ENCODE measurements at regions not wholly inside any gene's neighbourhood (a gene's known extent, or its start where the extent isn't known, plus 50 kb on each side); places are given as distances from the start of the nearest gene placed in this dataset.

- DNase-seq (ENCODE audit: low spot score) (no peak), ATAC-seq (ENCODE audit: low read depth) (no peak)
- Histone ChIP-seq H3K27me3 (ENCODE audit: insufficient read depth, poor library complexity, severe bottlenecking) (no peaks in the 10 kb centered on the region), H3K9me3 (ENCODE audit: severe bottlenecking) (no peaks in the 10 kb centered on the region), H3K36me3 (ENCODE audit: low read depth) (no peaks in the 10 kb centered on the region), H3K4me3 (ENCODE audit: severe bottlenecking) (no peak overlapping the region), H3K4me1 (ENCODE audit: insufficient read depth, poor library complexity, severe bottlenecking) (no peaks in the 10 kb centered on the region), H3K27ac (ENCODE audit: poor library complexity, severe bottlenecking) (no peak overlapping the region)
- no peak for TF ChIP-seq CTCF (IDR thresholded peaks at IDR 0.05; ENCODE audit: poor library complexity, severe bottlenecking)
Measured at GRCh38 chr16:22739077-22739476, 74.9 kb upstream of the HS3ST2 start.

GRCh38 chr16:22743401-22743800 is 70.6 kb upstream of the HS3ST2 start:
- H3K9me3 ChIP-seq (ENCODE audit: severe bottlenecking): no peaks in the 10 kb centered on the region

GRCh38 chr16:22751104-22751667 is 62.8 kb upstream of the HS3ST2 start:
- no peak for TF ChIP-seq CTCF (IDR thresholded peaks at IDR 0.05; ENCODE audit: poor library complexity, severe bottlenecking)
- H3K9me3 ChIP-seq (ENCODE audit: severe bottlenecking): no peaks in the 10 kb centered on the region
- no peak overlapping the region for H3K4me3 ChIP-seq (ENCODE audit: severe bottlenecking)
- no peaks in the 10 kb centered on the region for H3K4me1 ChIP-seq (ENCODE audit: insufficient read depth, poor library complexity, severe bottlenecking)
- DNase-seq (ENCODE audit: low spot score) (no peak), ATAC-seq (ENCODE audit: low read depth) (no peak)
- H3K27me3 ChIP-seq (ENCODE audit: insufficient read depth, poor library complexity, severe bottlenecking): peaks cover 6% of the 10 kb centered on the region
- H3K27ac ChIP-seq (ENCODE audit: poor library complexity, severe bottlenecking): no peak overlapping the region
- no peaks in the 10 kb centered on the region for H3K36me3 ChIP-seq (ENCODE audit: low read depth)

More at GRCh38 chr16:22743401-22743800, 70.6 kb upstream of the HS3ST2 start:
- H3K27ac ChIP-seq (ENCODE audit: poor library complexity, severe bottlenecking): no peak overlapping the region
- no peaks in the 10 kb centered on the region for H3K27me3 ChIP-seq (ENCODE audit: insufficient read depth, poor library complexity, severe bottlenecking)
- no peak for TF ChIP-seq CTCF (IDR thresholded peaks at IDR 0.05; ENCODE audit: poor library complexity, severe bottlenecking)
- ATAC-seq (ENCODE audit: low read depth) (no peak), DNase-seq (ENCODE audit: low spot score) (no peak)
- no peaks in the 10 kb centered on the region for H3K36me3 ChIP-seq (ENCODE audit: low read depth)
- no peak overlapping the region for H3K4me3 ChIP-seq (ENCODE audit: severe bottlenecking)
- H3K4me1 ChIP-seq (ENCODE audit: insufficient read depth, poor library complexity, severe bottlenecking): no peaks in the 10 kb centered on the region

GRCh38 chr16:22751685-22752084 is 62.3 kb upstream of the HS3ST2 start:
- H3K9me3 ChIP-seq (ENCODE audit: severe bottlenecking): no peaks in the 10 kb centered on the region
- H3K36me3 ChIP-seq (ENCODE audit: low read depth): no peaks in the 10 kb centered on the region
- H3K27me3 ChIP-seq (ENCODE audit: insufficient read depth, poor library complexity, severe bottlenecking): peaks cover 6% of the 10 kb centered on the region
- no peak for TF ChIP-seq CTCF (IDR thresholded peaks at IDR 0.05; ENCODE audit: poor library complexity, severe bottlenecking)
- H3K27ac ChIP-seq (ENCODE audit: poor library complexity, severe bottlenecking): no peak overlapping the region
- ATAC-seq (ENCODE audit: low read depth): no peak
- DNase-seq (ENCODE audit: low spot score): no peak
- H3K4me3 ChIP-seq (ENCODE audit: severe bottlenecking): no peak overlapping the region
- no peaks in the 10 kb centered on the region for H3K4me1 ChIP-seq (ENCODE audit: insufficient read depth, poor library complexity, severe bottlenecking)

GRCh38 chr16:22753451-22753850 is 60.5 kb upstream of the HS3ST2 start:
- DNase-seq (ENCODE audit: low spot score) (no peak), ATAC-seq (ENCODE audit: low read depth) (no peak)
- no peak overlapping the region for H3K4me3 ChIP-seq (ENCODE audit: severe bottlenecking)
- no peak overlapping the region for H3K27ac ChIP-seq (ENCODE audit: poor library complexity, severe bottlenecking)
- H3K27me3 ChIP-seq (ENCODE audit: insufficient read depth, poor library complexity, severe bottlenecking): peaks cover 6% of the 10 kb centered on the region
- TF ChIP-seq CTCF (IDR thresholded peaks at IDR 0.05; ENCODE audit: poor library complexity, severe bottlenecking): no peak
- no peaks in the 10 kb centered on the region for H3K9me3 ChIP-seq (ENCODE audit: severe bottlenecking)
- no peaks in the 10 kb centered on the region for H3K4me1 ChIP-seq (ENCODE audit: insufficient read depth, poor library complexity, severe bottlenecking)
- no peaks in the 10 kb centered on the region for H3K36me3 ChIP-seq (ENCODE audit: low read depth)

Data from RWPE2 (cell line).